Right lobe of liver (tissue), 6 donors: ENCODE measurements at regions not wholly inside any gene's neighbourhood (a gene's known extent, or its start where the extent isn't known, plus 50 kb on each side); places are given as distances from the start of the nearest gene placed in this dataset.
A peak's percentile ranks its signal among the peaks of the same experiment; 100 is the strongest.
"Not testable (repeated sequence)": the region's sequence is repeated elsewhere in the genome, so short reads cannot be mapped to it uniquely, and the experiment has no call there.

ENCODE experiments used
- ATAC-seq, 4 donors: fragments of 200-7000 bp; cut with Tn5 transposase; one replicate each; pipeline ENCODE4 v1.9.1; 2020; ENCODE audit warnings: mild to moderate bottlenecking in 4 of 4, moderate library complexity in 4 of 4
- DNase-seq, 3 donors: peaks; one replicate each; pipeline ENCODE4 v3.0.0-alpha.2; 2020
- H3K27ac ChIP-seq, 3 donors: fragments of 200-600 bp; one replicate each; pipeline ENCODE4 v1.8.0; 2022
- H3K27me3 ChIP-seq, 2 donors: fragments of 200-600 bp; one replicate each; pipeline ENCODE4 v1.8.0; 2022
- H3K36me3 ChIP-seq, 4 donors: fragments of 200-600 bp; sonication (generic) in 1 of 4; one replicate each; pipeline versions ENCODE4 v1.5.1 to v1.8.0; 2017 to 2022; ENCODE audit warnings: control low read depth in 1 of 4
- H3K4me1 ChIP-seq, 4 donors: fragments of 200-600 bp; sonication (generic) in 1 of 4; one replicate each; pipeline versions ENCODE4 v1.5.1 to v1.8.0; 2017 to 2022; ENCODE audit warnings: control low read depth in 1 of 4
- H3K4me3 ChIP-seq, 3 donors: fragments of 200-600 bp; one replicate each; pipeline ENCODE4 v1.8.0; 2022
- H3K9me3 ChIP-seq, 4 donors: fragments of 200-600 bp; sonication (generic) in 1 of 4; one replicate each; pipeline versions ENCODE4 v1.5.1 to v1.8.0; 2017 to 2022; ENCODE audit warnings: control low read depth in 1 of 4
- CTCF ChIP-seq, 4 donors: fragments of 200-600 bp in 3 of 4; fragments of 450-650 bp in 1 of 4; IDR thresholded peaks; one replicate each; pipeline versions ENCODE4 v1.5.1 to v1.8.0; 2016 to 2022; ENCODE audit warnings: antibody characterized with exemption in 4 of 4, mild to moderate bottlenecking in 2 of 4
- POLR2A ChIP-seq: fragments of 450-650 bp; IDR thresholded peaks from one replicate; pipeline ENCODE4 v1.6.1; 2017; ENCODE audit warnings: antibody characterized with exemption, mild to moderate bottlenecking
- WGBS: methylation state at CpG from one replicate; pipeline ENCODE4 v1.1.6; 2018; ENCODE audit warnings: low coverage, low lambda C conversion rate; ENCODE audit not compliant: insufficient coverage; ENCODE audit errors: missing lambda C conversion rate; 5-methylcytosine and 5-hydroxymethylcytosine counted together
- intact Hi-C, 2 donors: fragments of 100-400 bp; cut with DNase I; formaldehyde crosslinking; loops; one replicate each; pipeline versions ENCODE4 v1.11.2 to v1.14.1; 2022
- donor health status: DM: no; HTN: yes; CAD: no.
- donor health status: DM: no; HTN: no; CAD: no.
- donor health status: DM: no; HTN: no; CAD: no.
- donor health status: DM: no; HTN: yes; CAD: no.
- donor health status: DM: no; HTN: yes; CAD: no.

- intact Hi-C loops, result no loop called here
- no peak for TF ChIP-seq POLR2A
- no peak for TF ChIP-seq CTCF (IDR thresholded peaks at IDR 0.05)
Measured at GRCh38 chr4:86461849-86462248, 102.0 kb upstream of the MAPK10 start.

GRCh38 chr4:86472377-86473019 is 112.6 kb upstream of the MAPK10 start:
- no peaks in the 10 kb centered on the region for H3K36me3 ChIP-seq
- 57% methylated on average over 1 of the region's 1 CpG for WGBS
- intact Hi-C loops, result no loop called here
- TF ChIP-seq CTCF (IDR thresholded peaks at IDR 0.05) (no peak), POLR2A (no peak)
- no peak overlapping the region for H3K27ac ChIP-seq
- H3K4me1 ChIP-seq, result no peaks in the 10 kb centered on the region
- no peak overlapping the region for H3K4me3 ChIP-seq
- H3K27me3 ChIP-seq, result no peaks in the 10 kb centered on the region
- H3K9me3 ChIP-seq, result no peaks in the 10 kb centered on the region
- ATAC-seq, result no peak
- no peak for DNase-seq

More at GRCh38 chr4:86461849-86462248, 102.0 kb upstream of the MAPK10 start:
- H3K9me3 ChIP-seq, result no peaks in the 10 kb centered on the region
- H3K4me1 ChIP-seq, result no peaks in the 10 kb centered on the region
- ATAC-seq (no peak), DNase-seq (no peak)
- no peaks in the 10 kb centered on the region for H3K36me3 ChIP-seq
- 78% methylated on average over 2 of the region's 5 CpGs for WGBS
- H3K27me3 ChIP-seq, result no peaks in the 10 kb centered on the region
- no peak overlapping the region for H3K27ac ChIP-seq
- H3K4me3 ChIP-seq, result no peak overlapping the region

GRCh38 chr4:86478151-86478550 is 116.0 kb upstream of the PTPN13 start:
- H3K4me1 ChIP-seq, H3K9me3 ChIP-seq, intact Hi-C loops, H3K4me3 ChIP-seq, ATAC-seq, H3K36me3 ChIP-seq, H3K27me3 ChIP-seq, DNase-seq, H3K27ac ChIP-seq: not testable (repeated sequence)
- WGBS, result 78% methylated on average over 4 of the region's 4 CpGs

GRCh38 chr4:86481440-86481839 is 112.7 kb upstream of the PTPN13 start:
- Histone ChIP-seq H3K4me3 (no peak overlapping the region), H3K36me3 (no peaks in the 10 kb centered on the region), H3K27me3 (no peaks in the 10 kb centered on the region), H3K4me1 (no peaks in the 10 kb centered on the region), H3K9me3 (no peaks in the 10 kb centered on the region), H3K27ac (no peak overlapping the region)
- ATAC-seq (no peak), DNase-seq (no peak)
- TF ChIP-seq POLR2A (no peak), CTCF (IDR thresholded peaks at IDR 0.05) (no peak)
- intact Hi-C loops, result no loop called here
- 54% methylated on average over 1 of the region's 1 CpG for WGBS

- 44% methylated on average over 5 of the region's 5 CpGs for WGBS
Measured at GRCh38 chr4:86482306-86483172, 111.6 kb upstream of the PTPN13 start.

More at GRCh38 chr4:86482306-86483172, 111.6 kb upstream of the PTPN13 start:
- Histone ChIP-seq H3K9me3 (no peaks in the 10 kb centered on the region), H3K4me3 (no peak overlapping the region), H3K36me3 (no peaks in the 10 kb centered on the region), H3K27ac (no peak overlapping the region), H3K27me3 (no peaks in the 10 kb centered on the region), H3K4me1 (no peaks in the 10 kb centered on the region)
- DNase-seq (no peak), ATAC-seq (no peak)
- intact Hi-C loops, result no loop called here
- TF ChIP-seq POLR2A (no peak), CTCF (IDR thresholded peaks at IDR 0.05) (peak in 1 of 4 donors; percentile 5)
